ENCODE measurements at regions not wholly inside any gene's neighbourhood (a gene's known extent, or its start where the extent isn't known, plus 50 kb on each side); places are given as distances from the start of the nearest gene placed in this dataset.

DNA sequence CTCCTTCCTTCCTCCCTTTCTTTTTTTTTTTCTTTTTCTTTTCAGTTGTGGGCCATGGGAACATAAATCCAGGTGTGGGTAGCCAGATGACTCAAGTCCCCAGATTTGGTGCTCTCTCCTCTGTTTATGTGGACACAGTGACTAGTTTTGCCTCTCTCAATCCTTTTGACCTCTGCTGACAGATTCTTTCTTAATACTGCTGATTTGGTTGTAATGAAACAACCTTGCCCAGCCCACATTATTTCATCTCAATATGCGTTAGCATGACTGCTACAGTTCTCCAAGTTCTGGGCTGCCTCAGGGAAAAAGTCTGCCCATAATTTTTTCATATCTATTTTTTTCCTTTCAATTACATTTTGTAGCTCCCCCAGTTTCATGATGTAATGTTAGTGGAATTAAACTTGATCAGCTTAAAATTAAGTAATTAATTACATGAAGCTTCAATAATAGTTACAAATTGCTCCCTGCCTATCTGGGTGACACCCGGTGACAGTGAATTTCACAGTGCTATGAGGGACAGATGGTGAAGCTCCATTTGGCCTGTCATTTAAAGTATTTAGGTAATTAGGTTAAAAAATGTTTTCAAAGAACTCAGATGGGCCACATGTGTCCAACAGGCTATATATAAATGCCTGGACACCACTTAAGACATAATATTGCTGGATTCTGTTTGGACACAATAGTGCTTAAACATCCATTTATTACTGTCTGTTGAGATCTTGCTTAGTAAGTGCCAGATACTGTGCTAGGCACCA, 118.8 kb upstream of the FRY start:
- Mint-ChIP-seq H3K4me3 (no peak overlapping the region), H3K27ac (no peak overlapping the region), H3K4me1 (peaks cover 8% of the 10 kb centered on the region), H3K27me3 (ENCODE audit: insufficient read depth, low read depth, poor library complexity) (no peaks in the 10 kb centered on the region), H3K36me3 (ENCODE audit: low read depth) (no peaks in the 10 kb centered on the region), H3K9me3 (no peaks in the 10 kb centered on the region; the same call in 2 of the 3 replicates)
- H2AFZ ChIP-seq = no peak overlapping the region
- H3K79me2 ChIP-seq (replicated peaks; ENCODE audit: insufficient read depth) = no peaks in the 10 kb centered on the region
- ATAC-seq (no peak), DNase-seq (ENCODE audit: low spot score) (no peak)
- H3F3A ChIP-seq (replicated peaks; ENCODE audit: low read depth) = no peaks in the 10 kb centered on the region
- no peak overlapping the region for H3K4me3 ChIP-seq
- no peak overlapping the region for H3K4me2 ChIP-seq
- H3K36me3 ChIP-seq (ENCODE audit: insufficient read depth) = no peaks in the 10 kb centered on the region
- no peak for TF ChIP-seq EZH2phosphoT487 (IDR thresholded peaks at IDR 0.05; ENCODE audit: unreplicated experiment)
- no peak for TF ChIP-seq JUNB (IDR thresholded peaks at IDR 0.05; ENCODE audit: unreplicated experiment)
- TF ChIP-seq, protein P1, sequence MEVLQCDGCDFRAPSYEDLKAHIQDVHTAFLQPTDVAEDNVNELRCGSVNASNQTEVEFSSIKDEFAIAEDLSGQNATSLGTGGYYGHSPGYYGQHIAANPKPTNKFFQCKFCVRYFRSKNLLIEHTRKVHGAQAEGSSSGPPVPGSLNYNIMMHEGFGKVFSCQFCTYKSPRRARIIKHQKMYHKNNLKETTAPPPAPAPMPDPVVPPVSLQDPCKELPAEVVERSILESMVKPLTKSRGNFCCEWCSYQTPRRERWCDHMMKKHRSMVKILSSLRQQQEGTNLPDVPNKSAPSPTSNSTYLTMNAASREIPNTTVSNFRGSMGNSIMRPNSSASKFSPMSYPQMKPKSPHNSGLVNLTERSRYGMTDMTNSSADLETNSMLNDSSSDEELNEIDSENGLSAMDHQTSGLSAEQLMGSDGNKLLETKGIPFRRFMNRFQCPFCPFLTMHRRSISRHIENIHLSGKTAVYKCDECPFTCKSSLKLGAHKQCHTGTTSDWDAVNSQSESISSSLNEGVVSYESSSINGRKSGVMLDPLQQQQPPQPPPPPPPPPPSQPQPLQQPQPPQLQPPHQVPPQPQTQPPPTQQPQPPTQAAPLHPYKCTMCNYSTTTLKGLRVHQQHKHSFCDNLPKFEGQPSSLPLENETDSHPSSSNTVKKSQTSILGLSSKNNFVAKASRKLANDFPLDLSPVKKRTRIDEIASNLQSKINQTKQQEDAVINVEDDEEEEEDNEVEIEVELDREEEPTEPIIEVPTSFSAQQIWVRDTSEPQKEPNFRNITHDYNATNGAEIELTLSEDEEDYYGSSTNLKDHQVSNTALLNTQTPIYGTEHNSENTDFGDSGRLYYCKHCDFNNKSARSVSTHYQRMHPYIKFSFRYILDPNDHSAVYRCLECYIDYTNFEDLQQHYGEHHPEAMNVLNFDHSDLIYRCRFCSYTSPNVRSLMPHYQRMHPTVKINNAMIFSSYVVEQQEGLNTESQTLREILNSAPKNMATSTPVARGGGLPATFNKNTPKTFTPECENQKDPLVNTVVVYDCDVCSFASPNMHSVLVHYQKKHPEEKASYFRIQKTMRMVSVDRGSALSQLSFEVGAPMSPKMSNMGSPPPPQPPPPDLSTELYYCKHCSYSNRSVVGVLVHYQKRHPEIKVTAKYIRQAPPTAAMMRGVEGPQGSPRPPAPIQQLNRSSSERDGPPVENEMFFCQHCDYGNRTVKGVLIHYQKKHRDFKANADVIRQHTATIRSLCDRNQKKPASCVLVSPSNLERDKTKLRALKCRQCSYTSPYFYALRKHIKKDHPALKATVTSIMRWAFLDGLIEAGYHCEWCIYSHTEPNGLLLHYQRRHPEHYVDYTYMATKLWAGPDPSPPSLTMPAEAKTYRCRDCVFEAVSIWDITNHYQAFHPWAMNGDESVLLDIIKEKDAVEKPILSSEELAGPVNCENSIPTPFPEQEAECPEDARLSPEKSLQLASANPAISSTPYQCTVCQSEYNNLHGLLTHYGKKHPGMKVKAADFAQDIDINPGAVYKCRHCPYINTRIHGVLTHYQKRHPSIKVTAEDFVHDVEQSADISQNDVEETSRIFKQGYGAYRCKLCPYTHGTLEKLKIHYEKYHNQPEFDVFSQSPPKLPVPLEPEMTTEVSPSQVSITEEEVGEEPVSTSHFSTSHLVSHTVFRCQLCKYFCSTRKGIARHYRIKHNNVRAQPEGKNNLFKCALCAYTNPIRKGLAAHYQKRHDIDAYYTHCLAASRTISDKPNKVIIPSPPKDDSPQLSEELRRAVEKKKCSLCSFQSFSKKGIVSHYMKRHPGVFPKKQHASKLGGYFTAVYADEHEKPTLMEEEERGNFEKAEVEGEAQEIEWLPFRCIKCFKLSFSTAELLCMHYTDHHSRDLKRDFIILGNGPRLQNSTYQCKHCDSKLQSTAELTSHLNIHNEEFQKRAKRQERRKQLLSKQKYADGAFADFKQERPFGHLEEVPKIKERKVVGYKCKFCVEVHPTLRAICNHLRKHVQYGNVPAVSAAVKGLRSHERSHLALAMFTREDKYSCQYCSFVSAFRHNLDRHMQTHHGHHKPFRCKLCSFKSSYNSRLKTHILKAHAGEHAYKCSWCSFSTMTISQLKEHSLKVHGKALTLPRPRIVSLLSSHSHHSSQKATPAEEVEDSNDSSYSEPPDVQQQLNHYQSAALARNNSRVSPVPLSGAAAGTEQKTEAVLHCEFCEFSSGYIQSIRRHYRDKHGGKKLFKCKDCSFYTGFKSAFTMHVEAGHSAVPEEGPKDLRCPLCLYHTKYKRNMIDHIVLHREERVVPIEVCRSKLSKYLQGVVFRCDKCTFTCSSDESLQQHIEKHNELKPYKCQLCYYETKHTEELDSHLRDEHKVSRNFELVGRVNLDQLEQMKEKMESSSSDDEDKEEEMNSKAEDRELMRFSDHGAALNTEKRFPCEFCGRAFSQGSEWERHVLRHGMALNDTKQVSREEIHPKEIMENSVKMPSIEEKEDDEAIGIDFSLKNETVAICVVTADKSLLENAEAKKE (CRISPR knock-in tag; IDR thresholded peaks at IDR 0.05) = no peak
- no peaks in the 10 kb centered on the region for H4K20me1 ChIP-seq (replicated peaks; ENCODE audit: insufficient read depth)
- no peaks in the 10 kb centered on the region for H3K9me2 ChIP-seq (ENCODE audit: insufficient read depth)
- H3K4me1 ChIP-seq (ENCODE audit: insufficient read depth) = peaks cover 5% of the 10 kb centered on the region; the same call in 1 of the 2 replicates
- no peaks in the 10 kb centered on the region for H3K27me3 ChIP-seq (ENCODE audit: insufficient read depth)
- H3K27ac ChIP-seq (ENCODE audit: low read depth) = no peak overlapping the region

- peaks cover 5% of the 10 kb centered on the region; the same call in 1 of the 2 replicates for H3K4me1 ChIP-seq (ENCODE audit: insufficient read depth)
- H3K4me3 ChIP-seq = no peak overlapping the region
- H4K20me1 ChIP-seq (replicated peaks; ENCODE audit: insufficient read depth) = no peaks in the 10 kb centered on the region
- no peak overlapping the region for H3K27ac ChIP-seq (ENCODE audit: low read depth)
- Mint-ChIP-seq H3K27ac (no peak overlapping the region), H3K9me3 (no peaks in the 10 kb centered on the region; the same call in 2 of the 3 replicates), H3K36me3 (ENCODE audit: low read depth) (no peaks in the 10 kb centered on the region), H3K4me1 (peaks cover 8% of the 10 kb centered on the region), H3K4me3 (no peak overlapping the region), H3K27me3 (ENCODE audit: insufficient read depth, low read depth, poor library complexity) (no peaks in the 10 kb centered on the region)
- H3K27me3 ChIP-seq (ENCODE audit: insufficient read depth) = no peaks in the 10 kb centered on the region
- no peaks in the 10 kb centered on the region for H3K36me3 ChIP-seq (ENCODE audit: insufficient read depth)
- H3K4me2 ChIP-seq = no peak overlapping the region
- TF ChIP-seq CTCF (conservative IDR thresholded peaks at IDR 0.05; ENCODE audit: low read depth in 2 of 2) (no peak), POLR2AphosphoS5 (IDR thresholded peaks at IDR 0.05; ENCODE audit: low read depth) (no peak), STAT1 (IDR thresholded peaks at IDR 0.05; ENCODE audit: unreplicated experiment) (no peak), EZH2 (IDR thresholded peaks at IDR 0.05; ENCODE audit: low read depth, unreplicated experiment) (no peak), NANOG (IDR thresholded peaks at IDR 0.05; ENCODE audit: borderline replicate concordance) (no peak), EZH2phosphoT487 (IDR thresholded peaks at IDR 0.05; ENCODE audit: unreplicated experiment) (no peak), CREB1 (CRISPR knock-in tag; IDR thresholded peaks at IDR 0.05; ENCODE audit: low read depth) (no peak)
- TF ChIP-seq, protein P2, sequence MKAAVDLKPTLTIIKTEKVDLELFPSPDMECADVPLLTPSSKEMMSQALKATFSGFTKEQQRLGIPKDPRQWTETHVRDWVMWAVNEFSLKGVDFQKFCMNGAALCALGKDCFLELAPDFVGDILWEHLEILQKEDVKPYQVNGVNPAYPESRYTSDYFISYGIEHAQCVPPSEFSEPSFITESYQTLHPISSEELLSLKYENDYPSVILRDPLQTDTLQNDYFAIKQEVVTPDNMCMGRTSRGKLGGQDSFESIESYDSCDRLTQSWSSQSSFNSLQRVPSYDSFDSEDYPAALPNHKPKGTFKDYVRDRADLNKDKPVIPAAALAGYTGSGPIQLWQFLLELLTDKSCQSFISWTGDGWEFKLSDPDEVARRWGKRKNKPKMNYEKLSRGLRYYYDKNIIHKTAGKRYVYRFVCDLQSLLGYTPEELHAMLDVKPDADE (IDR thresholded peaks at IDR 0.05) = no peak
- no peaks in the 10 kb centered on the region for H3K79me2 ChIP-seq (replicated peaks; ENCODE audit: insufficient read depth)
- no peak for ATAC-seq
- no peak for DNase-seq (ENCODE audit: low spot score)
- no peaks in the 10 kb centered on the region for H3F3A ChIP-seq (replicated peaks; ENCODE audit: low read depth)
- no peaks in the 10 kb centered on the region for H3K9me2 ChIP-seq (ENCODE audit: insufficient read depth)
- no peak overlapping the region for H2AFZ ChIP-seq
These were observed 118.1 kb upstream of the FRY start for GRCh38 chr13:31913459-31913858.

All from GM23338 (cell line).